Astrocyte (in vitro differentiated cells and primary cell): ENCODE measurements at regions not wholly inside any gene's neighbourhood (a gene's known extent, or its start where the extent isn't known, plus 50 kb on each side); places are given as distances from the start of the nearest gene placed in this dataset.

Experiments
- DNase-seq: peaks from one replicate; pipeline ENCODE4 v3.0.0-alpha.2; 2010; ENCODE audit warnings: low read depth
- FAIRE-seq: peaks from 2 replicates; lab custom pipeline; 2011; peaks lifted over from hg19 to GRCh38; lab: Jason Lieb, UNC
- H2AFZ ChIP-seq: 2 replicates; pipeline ENCODE4 v1.6.0; 2012; ENCODE audit warnings: low read depth, low read length, inconsistent platforms
- H3K27ac ChIP-seq: 2 replicates; pipeline ENCODE4 v1.5.1; 2011; ENCODE audit warnings: low read depth, low read length, inconsistent platforms
- H3K27me3 ChIP-seq: 2 replicates; pipeline ENCODE4 v1.6.0; 2011; ENCODE audit warnings: low read length, inconsistent platforms; ENCODE audit not compliant: insufficient read depth
- H3K36me3 ChIP-seq: 2 replicates; pipeline ENCODE4 v1.5.1; 2011; ENCODE audit warnings: low read length, inconsistent platforms; ENCODE audit not compliant: insufficient read depth
- H3K4me1 ChIP-seq: 2 replicates; pipeline ENCODE4 v1.5.1; 2011; ENCODE audit warnings: low read length, inconsistent platforms; ENCODE audit not compliant: insufficient read depth
- H3K4me2 ChIP-seq: 2 replicates; pipeline ENCODE4 v1.6.0; 2012; ENCODE audit warnings: low read length, inconsistent platforms
- H3K4me3 ChIP-seq: 2 replicates; pipeline ENCODE4 v1.5.1; 2011; ENCODE audit warnings: low read depth, mild to moderate bottlenecking, low read length, inconsistent platforms; ENCODE audit not compliant: insufficient read depth
- H3K79me2 ChIP-seq: 2 replicates; pipeline ENCODE4 v1.6.0; 2012; ENCODE audit warnings: mild to moderate bottlenecking, low read length, inconsistent platforms; ENCODE audit not compliant: insufficient read depth
- H3K9ac ChIP-seq: 2 replicates; pipeline ENCODE4 v1.6.0; 2012; ENCODE audit warnings: mild to moderate bottlenecking, low read length, inconsistent platforms
- H3K9me3 ChIP-seq: 2 replicates; pipeline ENCODE4 v1.5.1; 2012; ENCODE audit warnings: low read depth, mild to moderate bottlenecking, low read length, inconsistent platforms; ENCODE audit not compliant: insufficient read depth
- H4K20me1 ChIP-seq: 2 replicates; pipeline ENCODE4 v1.6.0; 2012; ENCODE audit warnings: low read length, inconsistent platforms; ENCODE audit not compliant: insufficient read depth
- H3K27ac Mint-ChIP-seq: one replicate; pipeline ENCODE4 v1.8.0; 2021; ENCODE audit warnings: mild to moderate bottlenecking, mixed read lengths; ENCODE audit not compliant: unreplicated experiment
- H3K27me3 Mint-ChIP-seq: one replicate; pipeline ENCODE4 v1.8.0; 2021; ENCODE audit warnings: low read depth, mixed read lengths; ENCODE audit not compliant: unreplicated experiment
- H3K36me3 Mint-ChIP-seq: one replicate; pipeline ENCODE4 v1.8.0; 2021; ENCODE audit warnings: low read depth, mixed read lengths; ENCODE audit not compliant: unreplicated experiment
- H3K4me1 Mint-ChIP-seq: one replicate; pipeline ENCODE4 v1.8.0; 2021; ENCODE audit warnings: low read depth, mixed read lengths; ENCODE audit not compliant: unreplicated experiment
- H3K4me3 Mint-ChIP-seq: one replicate; pipeline ENCODE4 v1.8.0; 2021; ENCODE audit warnings: mild to moderate bottlenecking, moderate library complexity, mixed read lengths; ENCODE audit not compliant: unreplicated experiment
- H3K9me3 Mint-ChIP-seq: one replicate; pipeline ENCODE4 v1.8.0; 2021; ENCODE audit warnings: mild to moderate bottlenecking, mixed read lengths; ENCODE audit not compliant: unreplicated experiment
- EZH2 ChIP-seq: IDR thresholded peaks from 2 replicates; pipeline ENCODE4 v1.6.1; 2012; ENCODE audit warnings: mild to moderate bottlenecking, low read length, inconsistent platforms; ENCODE audit not compliant: insufficient read depth
- TF ChIP-seq, protein P1 (sequence below): IDR thresholded peaks from 2 replicates; pipeline ENCODE4 v1.5.1; 2011; ENCODE audit warnings: low read depth, mild to moderate bottlenecking, inconsistent platforms, low read length, moderate library complexity; ENCODE audit not compliant: insufficient read depth

DNA sequence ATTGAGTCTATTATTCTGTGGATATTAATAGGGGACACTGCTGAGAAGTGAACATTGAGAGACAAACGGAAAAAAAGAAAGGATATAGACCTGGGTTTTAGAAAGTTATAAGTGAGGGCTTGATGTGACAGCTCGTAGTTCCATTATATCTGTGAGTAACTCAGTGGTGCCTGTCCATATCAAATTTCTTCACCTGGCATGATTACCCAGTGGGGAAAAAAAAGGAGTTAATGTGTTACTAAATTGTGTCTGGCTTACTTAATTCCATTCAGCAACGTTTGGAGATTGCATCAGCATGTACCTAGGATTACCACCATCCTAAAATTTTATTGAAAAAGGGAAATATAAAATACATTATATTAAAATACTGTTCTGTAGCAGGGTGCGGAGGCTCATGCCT is 1249.9 kb downstream of the SLC16A7 start:
- no peaks in the 10 kb centered on the region for H4K20me1 ChIP-seq
- H3K9me3 Mint-ChIP-seq = no peaks in the 10 kb centered on the region
- FAIRE-seq (no peak), DNase-seq (no peak)
- no peaks in the 10 kb centered on the region for H3K4me1 Mint-ChIP-seq
- no peaks in the 10 kb centered on the region for H3K9me3 ChIP-seq
- no peaks in the 10 kb centered on the region for H3K27me3 Mint-ChIP-seq
- no peak for TF ChIP-seq EZH2
- TF ChIP-seq, protein P1, sequence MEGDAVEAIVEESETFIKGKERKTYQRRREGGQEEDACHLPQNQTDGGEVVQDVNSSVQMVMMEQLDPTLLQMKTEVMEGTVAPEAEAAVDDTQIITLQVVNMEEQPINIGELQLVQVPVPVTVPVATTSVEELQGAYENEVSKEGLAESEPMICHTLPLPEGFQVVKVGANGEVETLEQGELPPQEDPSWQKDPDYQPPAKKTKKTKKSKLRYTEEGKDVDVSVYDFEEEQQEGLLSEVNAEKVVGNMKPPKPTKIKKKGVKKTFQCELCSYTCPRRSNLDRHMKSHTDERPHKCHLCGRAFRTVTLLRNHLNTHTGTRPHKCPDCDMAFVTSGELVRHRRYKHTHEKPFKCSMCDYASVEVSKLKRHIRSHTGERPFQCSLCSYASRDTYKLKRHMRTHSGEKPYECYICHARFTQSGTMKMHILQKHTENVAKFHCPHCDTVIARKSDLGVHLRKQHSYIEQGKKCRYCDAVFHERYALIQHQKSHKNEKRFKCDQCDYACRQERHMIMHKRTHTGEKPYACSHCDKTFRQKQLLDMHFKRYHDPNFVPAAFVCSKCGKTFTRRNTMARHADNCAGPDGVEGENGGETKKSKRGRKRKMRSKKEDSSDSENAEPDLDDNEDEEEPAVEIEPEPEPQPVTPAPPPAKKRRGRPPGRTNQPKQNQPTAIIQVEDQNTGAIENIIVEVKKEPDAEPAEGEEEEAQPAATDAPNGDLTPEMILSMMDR = no peak
- H3K27ac Mint-ChIP-seq = no peak overlapping the region
- H3K4me3 Mint-ChIP-seq = no peak overlapping the region
- no peaks in the 10 kb centered on the region for H3K4me1 ChIP-seq
- no peak overlapping the region for H3K4me2 ChIP-seq
- H3K79me2 ChIP-seq = no peaks in the 10 kb centered on the region
- no peak overlapping the region for H3K27ac ChIP-seq
- no peaks in the 10 kb centered on the region for H3K36me3 Mint-ChIP-seq
- no peaks in the 10 kb centered on the region for H3K36me3 ChIP-seq
- H2AFZ ChIP-seq = no peak overlapping the region
- no peaks in the 10 kb centered on the region for H3K27me3 ChIP-seq
- no peak overlapping the region for H3K4me3 ChIP-seq
- no peak overlapping the region for H3K9ac ChIP-seq

DNA sequence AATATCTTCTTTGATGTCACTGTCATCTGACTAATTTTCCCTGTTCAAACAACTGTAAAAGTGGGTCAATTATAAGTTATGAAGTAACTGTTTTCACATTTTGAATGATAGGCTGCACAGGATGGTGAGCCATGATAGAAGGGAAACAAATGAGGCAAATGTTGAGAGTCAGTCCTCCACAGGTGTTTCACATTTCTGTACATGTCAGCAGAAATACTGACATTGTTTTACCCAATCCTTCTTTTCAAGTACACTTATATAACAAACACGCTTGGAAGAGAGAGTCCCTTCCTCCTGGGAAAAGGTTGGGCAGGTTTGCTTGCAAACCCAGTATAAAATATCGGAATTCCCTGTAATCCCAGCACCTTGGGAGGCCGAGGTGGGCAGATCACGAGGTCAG is 1251.5 kb downstream of the SLC16A7 start:
- FAIRE-seq = no peak
- Histone ChIP-seq H3K4me3 (no peak overlapping the region), H3K4me1 (no peaks in the 10 kb centered on the region), H3K27ac (no peak overlapping the region), H3K36me3 (no peaks in the 10 kb centered on the region), H3K9ac (no peak overlapping the region), H3K9me3 (no peaks in the 10 kb centered on the region), H2AFZ (no peak overlapping the region), H3K4me2 (no peak overlapping the region), H3K79me2 (no peaks in the 10 kb centered on the region), H3K27me3 (no peaks in the 10 kb centered on the region), H4K20me1 (no peaks in the 10 kb centered on the region)
- no peak overlapping the region for H3K4me3 Mint-ChIP-seq
- TF ChIP-seq, protein P1 = no peak
- no peak for TF ChIP-seq EZH2
- H3K9me3 Mint-ChIP-seq = no peaks in the 10 kb centered on the region
- H3K27ac Mint-ChIP-seq = no peak overlapping the region
- H3K27me3 Mint-ChIP-seq = no peaks in the 10 kb centered on the region
- DNase-seq = no peak
- no peaks in the 10 kb centered on the region for H3K36me3 Mint-ChIP-seq
- H3K4me1 Mint-ChIP-seq = no peaks in the 10 kb centered on the region

DNA sequence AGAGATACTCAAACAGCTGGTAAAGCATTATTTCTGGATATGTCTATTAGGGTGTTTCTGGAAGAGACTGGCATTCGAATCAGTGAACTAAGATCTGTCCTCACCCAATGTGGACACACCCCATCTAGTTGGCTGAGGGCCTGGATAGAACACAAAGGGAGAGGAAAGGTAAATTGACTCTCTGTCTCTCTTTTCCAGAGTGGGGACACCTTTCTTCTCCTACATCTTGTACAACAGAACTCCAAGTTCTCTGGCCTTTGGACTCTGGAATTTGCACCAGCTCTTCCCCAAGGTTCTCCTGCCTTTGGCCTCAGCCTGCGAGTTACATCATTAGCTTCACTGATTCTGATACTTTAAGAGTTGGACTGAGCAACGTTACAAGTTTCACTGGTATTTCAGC is 1253.9 kb downstream of the SLC16A7 start:
- H3K4me3 ChIP-seq = no peak overlapping the region
- TF ChIP-seq, protein P1 = no peak
- TF ChIP-seq EZH2 = no peak
- no peak overlapping the region for H3K4me2 ChIP-seq
- no peaks in the 10 kb centered on the region for H3K4me1 Mint-ChIP-seq
- no peaks in the 10 kb centered on the region for H4K20me1 ChIP-seq
- DNase-seq = no peak
- no peaks in the 10 kb centered on the region for H3K27me3 ChIP-seq
- H3K79me2 ChIP-seq = no peaks in the 10 kb centered on the region
- no peak for FAIRE-seq
- H3K4me1 ChIP-seq = no peaks in the 10 kb centered on the region
- H3K9me3 Mint-ChIP-seq = no peaks in the 10 kb centered on the region
- no peak overlapping the region for H3K9ac ChIP-seq
- no peak overlapping the region for H3K27ac Mint-ChIP-seq
- H3K9me3 ChIP-seq = no peaks in the 10 kb centered on the region
- H3K27me3 Mint-ChIP-seq = no peaks in the 10 kb centered on the region
- H3K27ac ChIP-seq = no peak overlapping the region
- H2AFZ ChIP-seq = no peak overlapping the region
- H3K36me3 Mint-ChIP-seq = no peaks in the 10 kb centered on the region
- no peaks in the 10 kb centered on the region for H3K36me3 ChIP-seq
- no peak overlapping the region for H3K4me3 Mint-ChIP-seq
